ENCODE measurements at regions not wholly inside any gene's neighbourhood (a gene's known extent, or its start where the extent isn't known, plus 50 kb on each side); places are given as distances from the start of the nearest gene placed in this dataset.

DNA sequence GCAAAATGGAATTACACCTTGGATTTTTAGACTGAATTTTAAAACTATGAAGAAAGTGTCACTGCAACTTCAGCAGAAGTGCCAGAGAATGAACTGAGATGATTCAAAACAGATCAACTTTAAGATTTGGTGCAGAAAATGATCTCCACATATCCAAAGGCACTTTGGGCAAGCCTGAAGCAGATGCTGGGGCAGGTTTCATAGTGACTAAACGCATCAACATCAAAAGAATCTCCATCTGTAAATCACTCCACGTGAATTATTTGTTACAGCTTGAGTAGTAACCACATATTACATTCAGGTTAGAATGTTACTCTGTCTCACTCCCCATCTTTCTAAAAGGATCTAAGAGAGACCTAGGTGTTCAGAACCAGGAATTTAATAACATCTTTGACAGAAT lies 329.0 kb upstream of the ESRRG start:
- Histone ChIP-seq H3K27ac (no peak overlapping the region), H3K4me3 (ENCODE audit: low read depth, low read length) (no peak overlapping the region), H3K27me3 (replicated peaks) (no peaks in the 10 kb centered on the region), H3K36me3 (replicated peaks) (no peaks in the 10 kb centered on the region)
- no peak for DNase-seq
- in situ Hi-C loops (cut with HindIII; ENCODE audit: low pct_ligation_motif_present, low sequenced_read_pairs): no loop called here
- no peak for TF ChIP-seq CTCF (IDR thresholded peaks at IDR 0.05; ENCODE audit: low read depth, low read length, missing control alignments)

DNA sequence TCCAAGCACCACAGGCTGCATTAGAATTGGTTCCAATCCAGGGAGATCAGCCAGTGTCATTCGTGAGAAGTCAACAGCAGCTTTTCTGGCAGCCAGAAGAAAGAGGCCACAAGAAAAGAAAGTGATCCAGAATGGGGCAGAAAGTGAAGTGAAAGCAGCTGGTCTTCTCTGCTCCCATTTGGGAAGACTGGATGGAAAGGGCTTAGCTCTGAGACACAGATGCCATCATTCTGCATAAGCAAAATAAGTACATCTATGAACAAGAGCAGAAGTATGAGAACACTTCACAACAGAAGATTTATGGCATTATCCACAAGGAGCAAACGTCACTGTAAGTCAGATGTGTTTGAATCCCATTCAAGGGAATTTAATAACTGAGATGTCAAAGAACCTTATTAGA lies 326.5 kb upstream of the ESRRG start:
- no peak overlapping the region for H3K27ac ChIP-seq
- DNase-seq: no peak
- in situ Hi-C loops (cut with HindIII; ENCODE audit: low pct_ligation_motif_present, low sequenced_read_pairs): no loop called here
- no peaks in the 10 kb centered on the region for H3K36me3 ChIP-seq (replicated peaks)
- TF ChIP-seq CTCF (IDR thresholded peaks at IDR 0.05; ENCODE audit: low read depth, low read length, missing control alignments): no peak
- no peak overlapping the region for H3K4me3 ChIP-seq (ENCODE audit: low read depth, low read length)
- no peaks in the 10 kb centered on the region for H3K27me3 ChIP-seq (replicated peaks)

DNA sequence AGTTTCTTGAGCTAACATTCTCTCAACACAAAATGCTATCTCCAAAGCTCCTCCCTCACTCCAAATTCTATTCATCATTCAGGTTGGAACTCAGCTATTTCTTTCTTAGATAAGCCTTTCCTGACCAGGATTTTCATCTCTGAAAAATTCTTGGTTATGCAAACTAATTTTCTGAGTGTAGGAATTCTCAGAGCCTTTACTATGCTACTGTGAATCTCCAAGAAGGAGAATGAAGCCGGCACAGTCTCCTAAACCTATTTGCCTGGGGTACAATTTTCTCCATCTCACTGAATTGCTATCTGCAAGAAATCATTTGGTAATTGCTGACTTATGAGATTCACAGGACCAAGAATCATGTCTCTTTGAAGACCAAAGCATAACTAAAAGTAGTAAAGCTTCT lies 325.9 kb upstream of the ESRRG start:
- no peak for TF ChIP-seq CTCF (IDR thresholded peaks at IDR 0.05; ENCODE audit: low read depth, low read length, missing control alignments)
- in situ Hi-C loops (cut with HindIII; ENCODE audit: low pct_ligation_motif_present, low sequenced_read_pairs): no loop called here
- no peaks in the 10 kb centered on the region for H3K36me3 ChIP-seq (replicated peaks)
- no peaks in the 10 kb centered on the region for H3K27me3 ChIP-seq (replicated peaks)
- no peak for DNase-seq
- no peak overlapping the region for H3K4me3 ChIP-seq (ENCODE audit: low read depth, low read length)
- no peak overlapping the region for H3K27ac ChIP-seq

GRCh38 chr1:217048104-217048707 lies 325.0 kb upstream of the ESRRG start:
- Histone ChIP-seq H3K36me3 (replicated peaks) (no peaks in the 10 kb centered on the region), H3K27me3 (replicated peaks) (no peaks in the 10 kb centered on the region), H3K27ac (no peak overlapping the region), H3K4me3 (ENCODE audit: low read depth, low read length) (no peak overlapping the region)
- DNase-seq: no peak
- in situ Hi-C loops (cut with HindIII; ENCODE audit: low pct_ligation_motif_present, low sequenced_read_pairs): no loop called here
- peak; percentile 28 for TF ChIP-seq CTCF (IDR thresholded peaks at IDR 0.05; ENCODE audit: low read depth, low read length, missing control alignments)

- TF ChIP-seq CTCF (IDR thresholded peaks at IDR 0.05; ENCODE audit: low read depth, low read length, missing control alignments): no peak
- no peak for DNase-seq
- no peak overlapping the region for H3K4me3 ChIP-seq (ENCODE audit: low read depth, low read length)
- H3K27me3 ChIP-seq (replicated peaks): no peaks in the 10 kb centered on the region
- H3K36me3 ChIP-seq (replicated peaks): no peaks in the 10 kb centered on the region
- in situ Hi-C loops (cut with HindIII; ENCODE audit: low pct_ligation_motif_present, low sequenced_read_pairs): no loop called here
- no peak overlapping the region for H3K27ac ChIP-seq
These were observed 317.7 kb upstream of the ESRRG start for GRCh38 chr1:217040711-217041455.
